ENCODE measurements at regions not wholly inside any gene's neighbourhood (a gene's known extent, or its start where the extent isn't known, plus 50 kb on each side); places are given as distances from the start of the nearest gene placed in this dataset.
"Not testable (repeated sequence)": the region's sequence is repeated elsewhere in the genome, so short reads cannot be mapped to it uniquely, and the experiment has no call there.

- H3K4me3 Mint-ChIP-seq: no peak overlapping the region
- H3K27me3 ChIP-seq (ENCODE audit: control insufficient read depth, insufficient read depth, low read length): no peaks in the 10 kb centered on the region
- no peak overlapping the region for H3K27ac ChIP-seq (ENCODE audit: low read length)
- intact Hi-C loops (cut with micrococcal nuclease): no loop called here
- DNase-seq: no peak
- no peaks in the 10 kb centered on the region for H3K36me3 ChIP-seq (ENCODE audit: control insufficient read depth, insufficient read depth, low read length)
- no peak for ATAC-seq
- no peak overlapping the region for H3K27ac Mint-ChIP-seq
- peaks cover 3% of the 10 kb centered on the region for H3K9me3 ChIP-seq (ENCODE audit: control insufficient read depth, insufficient read depth, low read length)
- H3K27me3 Mint-ChIP-seq (ENCODE audit: low read depth in 2 of 2): no peaks in the 10 kb centered on the region
- TF ChIP-seq CTCF (IDR thresholded peaks at IDR 0.05): no peak
- peaks cover 6 to 7% of the 10 kb centered on the region in 2 donors for H3K9me3 Mint-ChIP-seq
- no peaks in the 10 kb centered on the region for H3K4me1 ChIP-seq (ENCODE audit: control insufficient read depth, insufficient read depth, low read length)
- WGBS (ENCODE audit: insufficient coverage): 77% methylated on average over 7 of the region's 8 CpGs
- no peaks in the 10 kb centered on the region for H3K36me3 Mint-ChIP-seq
- no peaks in the 10 kb centered on the region for H3K4me1 Mint-ChIP-seq
- H3K4me3 ChIP-seq (ENCODE audit: low read length): no peak overlapping the region
These were observed 1272.8 kb downstream of the SUCLG1 start for GRCh38 chr2:83186105-83186760.

GRCh38 chr2:83180862-83181530 lies 1278.1 kb downstream of the SUCLG1 start:
- H3K4me3 Mint-ChIP-seq; H3K9me3 ChIP-seq (ENCODE audit: control insufficient read depth, insufficient read depth, low read length); H3K27ac ChIP-seq (ENCODE audit: low read length); intact Hi-C loops (cut with micrococcal nuclease); H3K36me3 Mint-ChIP-seq; H3K4me3 ChIP-seq (ENCODE audit: low read length); H3K27me3 Mint-ChIP-seq (ENCODE audit: low read depth in 2 of 2); H3K36me3 ChIP-seq (ENCODE audit: control insufficient read depth, insufficient read depth, low read length); DNase-seq; H3K27me3 ChIP-seq (ENCODE audit: control insufficient read depth, insufficient read depth, low read length); H3K9me3 Mint-ChIP-seq; H3K27ac Mint-ChIP-seq; H3K4me1 ChIP-seq (ENCODE audit: control insufficient read depth, insufficient read depth, low read length); H3K4me1 Mint-ChIP-seq; ATAC-seq: not testable (repeated sequence)
- WGBS (ENCODE audit: insufficient coverage): 85% methylated on average over 33 of the region's 34 CpGs

- no peak overlapping the region for H3K27ac Mint-ChIP-seq
- peaks cover 8% of the 10 kb centered on the region in 2 donors for H3K9me3 Mint-ChIP-seq
- DNase-seq (no peak), ATAC-seq (no peak)
- H3K27me3 Mint-ChIP-seq (ENCODE audit: low read depth in 2 of 2): no peaks in the 10 kb centered on the region
- intact Hi-C loops (cut with micrococcal nuclease): no loop called here
- no peaks in the 10 kb centered on the region for H3K36me3 Mint-ChIP-seq
- Histone ChIP-seq H3K36me3 (ENCODE audit: control insufficient read depth, insufficient read depth, low read length) (no peaks in the 10 kb centered on the region), H3K4me3 (ENCODE audit: low read length) (no peak overlapping the region), H3K27ac (ENCODE audit: low read length) (no peak overlapping the region), H3K4me1 (ENCODE audit: control insufficient read depth, insufficient read depth, low read length) (no peaks in the 10 kb centered on the region), H3K9me3 (ENCODE audit: control insufficient read depth, insufficient read depth, low read length) (peaks cover 3% of the 10 kb centered on the region), H3K27me3 (ENCODE audit: control insufficient read depth, insufficient read depth, low read length) (no peaks in the 10 kb centered on the region)
- WGBS (ENCODE audit: insufficient coverage): no CpG with 5 or more reads among the region's 2 CpGs
- no peaks in the 10 kb centered on the region for H3K4me1 Mint-ChIP-seq
- no peak overlapping the region for H3K4me3 Mint-ChIP-seq
- TF ChIP-seq CTCF (IDR thresholded peaks at IDR 0.05): no peak
These were observed 1282.5 kb downstream of the SUCLG1 start for GRCh38 chr2:83176539-83176938.

- intact Hi-C loops (cut with micrococcal nuclease): no loop called here
- no peak for TF ChIP-seq CTCF (IDR thresholded peaks at IDR 0.05)
- Mint-ChIP-seq H3K4me3 (no peak overlapping the region), H3K4me1 (no peaks in the 10 kb centered on the region), H3K9me3 (peaks cover 16 to 18% of the 10 kb centered on the region in 2 donors), H3K27me3 (ENCODE audit: low read depth in 2 of 2) (no peaks in the 10 kb centered on the region), H3K36me3 (no peaks in the 10 kb centered on the region), H3K27ac (no peak overlapping the region)
- Histone ChIP-seq H3K27ac (ENCODE audit: low read length) (no peak overlapping the region), H3K27me3 (ENCODE audit: control insufficient read depth, insufficient read depth, low read length) (no peaks in the 10 kb centered on the region), H3K4me1 (ENCODE audit: control insufficient read depth, insufficient read depth, low read length) (no peaks in the 10 kb centered on the region), H3K4me3 (ENCODE audit: low read length) (no peak overlapping the region), H3K36me3 (ENCODE audit: control insufficient read depth, insufficient read depth, low read length) (no peaks in the 10 kb centered on the region), H3K9me3 (ENCODE audit: control insufficient read depth, insufficient read depth, low read length) (no peaks in the 10 kb centered on the region)
- ATAC-seq (no peak), DNase-seq (no peak)
- 88% methylated on average over 2 of the region's 2 CpGs for WGBS (ENCODE audit: insufficient coverage)
These were observed 1286.2 kb downstream of the SUCLG1 start for GRCh38 chr2:83172841-83173240.

All from natural killer cell (primary cell).